K562 (cell line): ENCODE measurements at regions not wholly inside any gene's neighbourhood (a gene's known extent, or its start where the extent isn't known, plus 50 kb on each side); places are given as distances from the start of the nearest gene placed in this dataset.
A peak's percentile ranks its signal among the peaks of the same experiment; 100 is the strongest.

ENCODE experiments used
- ATAC-seq: fragments of 200-7000 bp; cut with Tn5 transposase; 3 replicates; pipeline ENCODE4 v1.9.1; 2020; ENCODE audit warnings: moderate library complexity
- BruUV-seq: library from RNA; stranded (reverse); fragments of 400-500 nt; replicated peaks from 2 replicates; lab custom pipeline; 2021; lab: Mats Ljungman, UMichigan
- CTCF ChIA-PET: fragments of 300-600 bp; formaldehyde crosslinking; extraction: SDS; loops from one replicate; lab custom pipeline; 2021; ENCODE audit warnings: low intra/inter-chr PET ratio; lab: Yijun Ruan, JAX
- POLR2A ChIA-PET: fragments of 300-600, 350-650 bp; sonication (Branson Sonifier 250); formaldehyde crosslinking; extraction: SDS; loops from one replicate; lab custom pipeline; 2021; ENCODE audit warnings: antibody characterized with exemption, inconsistent platforms; lab: Yijun Ruan, JAX
- DNase-seq, 4 experiments: peaks; one replicate each; pipeline versions ENCODE4 v3.0.0 to v3.0.0-alpha.2; 2011 to 2018; ENCODE audit warnings: low spot score in 3 of 4, mixed read lengths in 3 of 4; ENCODE audit errors: extremely low read depth in 1 of 4
- FAIRE-seq: peaks from 2 replicates; lab custom pipeline; 2011; peaks lifted over from hg19 to GRCh38; lab: Jason Lieb, UNC
- H2AFZ ChIP-seq: 2 replicates; pipeline ENCODE4 v1.6.0; 2011; ENCODE audit warnings: low read depth, low read length, control low read depth, inconsistent platforms
- H3K27ac ChIP-seq: fragments of 200-600 bp; 3 replicates; pipeline ENCODE4 v1.8.0; 2011; ENCODE audit warnings: low read depth, mild to moderate bottlenecking, control low read depth, inconsistent platforms, low read length, moderate library complexity, mixed read lengths; ENCODE audit errors: extremely low read depth
- H3K27me3 ChIP-seq, 2 experiments: fragments of 300-600 bp in 1 of 2; 2 replicates in 1 of 2; 3 replicates in 1 of 2; pipeline versions ENCODE4 v1.6.0 to v1.8.0; 2011; ENCODE audit warnings: inconsistent platforms in 2 of 2, low read length in 2 of 2, mild to moderate bottlenecking in 1 of 2, mixed read lengths in 1 of 2, moderate library complexity in 1 of 2; ENCODE audit not compliant: control insufficient read depth in 2 of 2, insufficient read depth in 2 of 2
- H3K36me3 ChIP-seq: fragments of 300-600 bp; 3 replicates; pipeline ENCODE4 v1.8.0; 2011; ENCODE audit warnings: mild to moderate bottlenecking, low read length, inconsistent platforms; ENCODE audit not compliant: control insufficient read depth, insufficient read depth
- H3K4me1 ChIP-seq, 2 experiments: fragments of 200-600 bp in 1 of 2; replicated peaks in 1 of 2; 2 replicates in 1 of 2; 3 replicates in 1 of 2; pipeline versions ENCODE4 v1.5.1 to v1.8.0; 2011; ENCODE audit warnings: inconsistent platforms in 2 of 2, low read length in 2 of 2, mild to moderate bottlenecking in 1 of 2, mixed read lengths in 1 of 2, moderate library complexity in 1 of 2; ENCODE audit not compliant: control insufficient read depth in 2 of 2, insufficient read depth in 2 of 2
- H3K4me2 ChIP-seq: 2 replicates; pipeline ENCODE4 v1.6.1; 2011; ENCODE audit warnings: low read length, control low read depth, inconsistent platforms, mixed read lengths; ENCODE audit not compliant: insufficient read depth
- H3K4me3 ChIP-seq: fragments of 200-600 bp; sonication (generic), shearing (Covaris generic); 2 replicates; pipeline ENCODE4 v1.5.1; 2016; ENCODE audit warnings: control low read depth, inconsistent platforms
- H3K79me2 ChIP-seq: fragments of 200-600 bp; 3 replicates; pipeline ENCODE4 v1.8.0; 2011; ENCODE audit warnings: low read length, inconsistent platforms; ENCODE audit not compliant: control insufficient read depth, insufficient read depth
- H3K9ac ChIP-seq, 2 experiments: 2 replicates each; pipeline versions ENCODE4 v1.6.0 to v1.6.1; 2011; ENCODE audit warnings: low read depth in 2 of 2, low read length in 2 of 2, control low read depth in 1 of 2, inconsistent platforms in 1 of 2, mild to moderate bottlenecking in 1 of 2, mixed read lengths in 1 of 2; ENCODE audit not compliant: insufficient read depth in 1 of 2
- H3K9me1 ChIP-seq: one replicate; pipeline ENCODE4 v1.6.0; 2011; ENCODE audit warnings: inconsistent platforms, mild to moderate bottlenecking, low read length, moderate library complexity; ENCODE audit not compliant: control insufficient read depth, insufficient read depth
- H3K9me3 ChIP-seq: replicated peaks from 2 replicates; pipeline ENCODE4 v1.5.1; 2011; ENCODE audit warnings: low read depth, low read length, inconsistent platforms; ENCODE audit not compliant: control insufficient read depth, insufficient read depth
- H4K20me1 ChIP-seq: replicated peaks from 2 replicates; pipeline ENCODE4 v1.6.1; 2011; ENCODE audit warnings: low read length, inconsistent platforms, mixed read lengths; ENCODE audit not compliant: control insufficient read depth, insufficient read depth
- ARID3A ChIP-seq: IDR thresholded peaks from 2 replicates; pipeline ENCODE4 v1.6.1; 2012; ENCODE audit warnings: low read depth, low read length, improper control_type of control experiment, borderline replicate concordance
- BHLHE40 ChIP-seq: IDR thresholded peaks from 2 replicates; pipeline ENCODE4 v1.6.1; 2011; ENCODE audit warnings: low read length, improper control_type of control experiment
- ESRRA ChIP-seq: fragments of 450-650 bp; IDR thresholded peaks from 2 replicates; pipeline ENCODE4 v1.6.1; 2014; ENCODE audit warnings: low read depth, mild to moderate bottlenecking, moderate library complexity, borderline replicate concordance
- FOXK2 ChIP-seq, 2 experiments: fragments of 450-650 bp; IDR thresholded peaks in 1 of 2; conservative IDR thresholded peaks in 1 of 2; 2 replicates each; pipeline ENCODE4 v1.6.1; 2016; ENCODE audit warnings: low read depth in 2 of 2, mild to moderate bottlenecking in 1 of 2
- HDGF ChIP-seq: fragments of 450-650 bp; IDR thresholded peaks from 2 replicates; pipeline ENCODE4 v1.6.1; 2016
- KLF16 ChIP-seq: IDR thresholded peaks from 2 replicates; pipeline ENCODE4 v1.6.1; 2016; ENCODE audit warnings: antibody characterized with exemption
- LCOR ChIP-seq: sonication (generic); formaldehyde crosslinking; IDR thresholded peaks from 2 replicates; pipeline ENCODE4 v1.8.0; 2022; ENCODE audit warnings: mild to moderate bottlenecking, missing genetic modification reagents
- MEF2A ChIP-seq: IDR thresholded peaks from 2 replicates; pipeline ENCODE4 v1.6.1; 2011; ENCODE audit warnings: low read depth, mild to moderate bottlenecking, low read length, moderate library complexity; ENCODE audit not compliant: control insufficient read depth
- TCF15 ChIP-seq: fragments of 250-450 bp; sonication (Bioruptor Pico); IDR thresholded peaks from 2 replicates; pipeline ENCODE4 v1.8.0; 2022; ENCODE audit warnings: moderate library complexity, mild to moderate bottlenecking, inconsistent platforms
- ZKSCAN1 ChIP-seq: fragments of 150-350 bp; IDR thresholded peaks from 2 replicates; pipeline ENCODE4 v1.6.1; 2016; ENCODE audit warnings: low read depth, low read length
- ZKSCAN3 ChIP-seq: fragments of 250-450 bp; sonication (Bioruptor Pico); IDR thresholded peaks from 2 replicates; pipeline ENCODE4 v1.4.0; 2020
- ZNF639 ChIP-seq, 2 experiments: fragments of 200-800 bp in 1 of 2; sonication (Bioruptor generic) in 1 of 2; sonication (generic) in 1 of 2; formaldehyde crosslinking in 1 of 2; IDR thresholded peaks in 1 of 2; conservative IDR thresholded peaks in 1 of 2; 2 replicates each; pipeline versions ENCODE4 v1.5.0 to v1.6.1; 2016 to 2020; ENCODE audit warnings: missing compliant biosample characterization in 1 of 2, missing genetic modification characterization in 1 of 2, missing genetic modification reagents in 1 of 2
- WGBS: fragments of 100-300 bp; shearing (Covaris generic); methylation state at CpG from one replicate; pipeline ENCODE4 v1.1.6; 2016; ENCODE audit warnings: low coverage, mixed read lengths; ENCODE audit not compliant: insufficient coverage; ENCODE audit errors: missing lambda C conversion rate; 5-methylcytosine and 5-hydroxymethylcytosine counted together
- in situ Hi-C: fragments of 300-500 bp; cut with MboI; formaldehyde crosslinking; loops from 4 replicates; pipeline ENCODE4 v1.15.0; 2018; ENCODE audit warnings: inconsistent platforms, mixed read lengths
- intact Hi-C: fragments of 100-400 bp; cut with micrococcal nuclease; formaldehyde crosslinking; loops from 2 replicates; pipeline ENCODE4 v1.14.2; 2022

- intact Hi-C loops = no loop called here
- FAIRE-seq (no peak), ATAC-seq (peak; percentile 72), DNase-seq (peak in 1 of 4 experiments; percentile 21)
- H3K27ac ChIP-seq = no peak overlapping the region
- ChIA-PET CTCF (no interaction called here), POLR2A (interaction anchor here (0.5 to 1.3 kb wide), 2 partner anchors 19 to 180 kb away, joined by 6 read pairs; no protein-coding TSS in a partner anchor)
- H3K4me3 ChIP-seq = no peak overlapping the region
- H3K9me3 ChIP-seq = no peaks in the 10 kb centered on the region
- peak overlapping the region; percentile 49 for H2AFZ ChIP-seq
- no peaks in the 10 kb centered on the region for H3K36me3 ChIP-seq
- BruUV-seq = no TSS peak
- no peaks in the 10 kb centered on the region; a peak in 1 of 5 replicates for H3K27me3 ChIP-seq
- 14% methylated on average over 12 of the region's 12 CpGs for WGBS
- no peaks in the 10 kb centered on the region for H4K20me1 ChIP-seq
- H3K9ac ChIP-seq = no peak overlapping the region; a peak in 1 of 4 replicates
- no peaks in the 10 kb centered on the region for H3K79me2 ChIP-seq
- H3K9me1 ChIP-seq = no peaks in the 10 kb centered on the region
- in situ Hi-C loops = no loop called here
- peaks cover 0 to 7% of the 10 kb centered on the region in 2 experiments; a peak in 2 of 5 replicates for H3K4me1 ChIP-seq
- peak overlapping the region; percentile 29; the same call in 1 of the 2 replicates for H3K4me2 ChIP-seq
- TF ChIP-seq KLF16 (no peak), MEF2A (no peak), HDGF (no peak), ZKSCAN1 (no peak), ZKSCAN3 (CRISPR knock-in tag) (no peak), FOXK2 (conservative IDR thresholded peaks at IDR 0.05 in 1 of 2, IDR thresholded peaks at IDR 0.05 in 1 of 2; ENCODE audit: low read depth in 2 of 2) (no peak), TCF15 (CRISPR knock-in tag) (no peak), ARID3A (no peak), BHLHE40 (no peak), LCOR (CRISPR knock-in tag) (no peak), ESRRA (no peak), ZNF639 (CRISPR knock-in tag; conservative IDR thresholded peaks at IDR 0.05 in 1 of 2, IDR thresholded peaks at IDR 0.05 in 1 of 2) (no peak)
These were observed 88.5 kb upstream of the METAP2 start for GRCh38 chr12:95385246-95386035.
